K562 (cell line): ENCODE measurements at regions not wholly inside any gene's neighbourhood (a gene's known extent, or its start where the extent isn't known, plus 50 kb on each side); places are given as distances from the start of the nearest gene placed in this dataset.

Experiments used
- ATAC-seq: fragments of 200-7000 bp; cut with Tn5 transposase; 3 replicates; pipeline ENCODE4 v1.9.1; 2020; ENCODE audit warnings: moderate library complexity
- BruUV-seq: library from RNA; stranded (reverse); fragments of 400-500 nt; replicated peaks from 2 replicates; lab custom pipeline; 2021; lab: Mats Ljungman, UMichigan
- CTCF ChIA-PET: fragments of 300-600 bp; formaldehyde crosslinking; extraction: SDS; loops from one replicate; lab custom pipeline; 2021; ENCODE audit warnings: low intra/inter-chr PET ratio; lab: Yijun Ruan, JAX
- POLR2A ChIA-PET: fragments of 300-600, 350-650 bp; sonication (Branson Sonifier 250); formaldehyde crosslinking; extraction: SDS; loops from one replicate; lab custom pipeline; 2021; ENCODE audit warnings: antibody characterized with exemption, inconsistent platforms; lab: Yijun Ruan, JAX
- DNase-seq, 4 experiments: peaks; one replicate each; pipeline versions ENCODE4 v3.0.0 to v3.0.0-alpha.2; 2011 to 2018; ENCODE audit warnings: low spot score in 3 of 4, mixed read lengths in 3 of 4; ENCODE audit errors: extremely low read depth in 1 of 4
- FAIRE-seq: peaks from 2 replicates; lab custom pipeline; 2011; peaks lifted over from hg19 to GRCh38; lab: Jason Lieb, UNC
- H2AFZ ChIP-seq: 2 replicates; pipeline ENCODE4 v1.6.0; 2011; ENCODE audit warnings: low read depth, low read length, control low read depth, inconsistent platforms
- H3K27ac ChIP-seq: fragments of 200-600 bp; 3 replicates; pipeline ENCODE4 v1.8.0; 2011; ENCODE audit warnings: low read depth, mild to moderate bottlenecking, control low read depth, inconsistent platforms, low read length, moderate library complexity, mixed read lengths; ENCODE audit errors: extremely low read depth
- H3K27me3 ChIP-seq, 2 experiments: fragments of 300-600 bp in 1 of 2; 2 replicates in 1 of 2; 3 replicates in 1 of 2; pipeline versions ENCODE4 v1.6.0 to v1.8.0; 2011; ENCODE audit warnings: inconsistent platforms in 2 of 2, low read length in 2 of 2, mild to moderate bottlenecking in 1 of 2, mixed read lengths in 1 of 2, moderate library complexity in 1 of 2; ENCODE audit not compliant: control insufficient read depth in 2 of 2, insufficient read depth in 2 of 2
- H3K36me3 ChIP-seq: fragments of 300-600 bp; 3 replicates; pipeline ENCODE4 v1.8.0; 2011; ENCODE audit warnings: mild to moderate bottlenecking, low read length, inconsistent platforms; ENCODE audit not compliant: control insufficient read depth, insufficient read depth
- H3K4me1 ChIP-seq, 2 experiments: fragments of 200-600 bp in 1 of 2; replicated peaks in 1 of 2; 2 replicates in 1 of 2; 3 replicates in 1 of 2; pipeline versions ENCODE4 v1.5.1 to v1.8.0; 2011; ENCODE audit warnings: inconsistent platforms in 2 of 2, low read length in 2 of 2, mild to moderate bottlenecking in 1 of 2, mixed read lengths in 1 of 2, moderate library complexity in 1 of 2; ENCODE audit not compliant: control insufficient read depth in 2 of 2, insufficient read depth in 2 of 2
- H3K4me2 ChIP-seq: 2 replicates; pipeline ENCODE4 v1.6.1; 2011; ENCODE audit warnings: low read length, control low read depth, inconsistent platforms, mixed read lengths; ENCODE audit not compliant: insufficient read depth
- H3K4me3 ChIP-seq: fragments of 200-600 bp; sonication (generic), shearing (Covaris generic); 2 replicates; pipeline ENCODE4 v1.5.1; 2016; ENCODE audit warnings: control low read depth, inconsistent platforms
- H3K79me2 ChIP-seq: fragments of 200-600 bp; 3 replicates; pipeline ENCODE4 v1.8.0; 2011; ENCODE audit warnings: low read length, inconsistent platforms; ENCODE audit not compliant: control insufficient read depth, insufficient read depth
- H3K9ac ChIP-seq, 2 experiments: 2 replicates each; pipeline versions ENCODE4 v1.6.0 to v1.6.1; 2011; ENCODE audit warnings: low read depth in 2 of 2, low read length in 2 of 2, control low read depth in 1 of 2, inconsistent platforms in 1 of 2, mild to moderate bottlenecking in 1 of 2, mixed read lengths in 1 of 2; ENCODE audit not compliant: insufficient read depth in 1 of 2
- H3K9me1 ChIP-seq: one replicate; pipeline ENCODE4 v1.6.0; 2011; ENCODE audit warnings: inconsistent platforms, mild to moderate bottlenecking, low read length, moderate library complexity; ENCODE audit not compliant: control insufficient read depth, insufficient read depth
- H3K9me3 ChIP-seq: replicated peaks from 2 replicates; pipeline ENCODE4 v1.5.1; 2011; ENCODE audit warnings: low read depth, low read length, inconsistent platforms; ENCODE audit not compliant: control insufficient read depth, insufficient read depth
- H4K20me1 ChIP-seq: replicated peaks from 2 replicates; pipeline ENCODE4 v1.6.1; 2011; ENCODE audit warnings: low read length, inconsistent platforms, mixed read lengths; ENCODE audit not compliant: control insufficient read depth, insufficient read depth
- PHF20 ChIP-seq: fragments of 450-650 bp; IDR thresholded peaks from 2 replicates; pipeline ENCODE4 v1.6.1; 2018; ENCODE audit not compliant: partially characterized antibody
- SNIP1 ChIP-seq: fragments of 450-650 bp; IDR thresholded peaks from 2 replicates; pipeline ENCODE4 v1.7.1; 2017; ENCODE audit warnings: low read depth, mild to moderate bottlenecking
- TAF15 ChIP-seq: fragments of 200-400 bp; formaldehyde crosslinking; IDR thresholded peaks from 2 replicates; pipeline ENCODE4 v1.6.1; 2017; ENCODE audit warnings: mild to moderate bottlenecking, low read depth, low read length, moderate library complexity
- ZBTB7A ChIP-seq: IDR thresholded peaks from 2 replicates; pipeline ENCODE4 v1.6.1; 2011; ENCODE audit warnings: low read depth, mild to moderate bottlenecking, low read length, moderate library complexity, borderline replicate concordance; ENCODE audit not compliant: control insufficient read depth
- ZNF197 ChIP-seq: fragments of 200-800 bp; sonication (Bioruptor generic); IDR thresholded peaks from 2 replicates; pipeline ENCODE4 v1.6.1; 2016; ENCODE audit warnings: low read depth, missing genetic modification characterization, missing compliant biosample characterization
- ZNF24 ChIP-seq: fragments of 450-650 bp; IDR thresholded peaks from 2 replicates; pipeline ENCODE4 v1.6.1; 2016
- ZNF431 ChIP-seq: sonication (generic); formaldehyde crosslinking; IDR thresholded peaks from 2 replicates; pipeline ENCODE4 v1.8.0; 2022; ENCODE audit warnings: mild to moderate bottlenecking, missing genetic modification reagents
- ZNF561 ChIP-seq: fragments of 450-650 bp; formaldehyde crosslinking; conservative IDR thresholded peaks from 2 replicates; pipeline ENCODE4 v1.4.0; 2020; ENCODE audit warnings: mild to moderate bottlenecking, moderate library complexity
- WGBS: fragments of 100-300 bp; shearing (Covaris generic); methylation state at CpG from one replicate; pipeline ENCODE4 v1.1.6; 2016; ENCODE audit warnings: low coverage, mixed read lengths; ENCODE audit not compliant: insufficient coverage; ENCODE audit errors: missing lambda C conversion rate; 5-methylcytosine and 5-hydroxymethylcytosine counted together
- in situ Hi-C: fragments of 300-500 bp; cut with MboI; formaldehyde crosslinking; loops from 4 replicates; pipeline ENCODE4 v1.15.0; 2018; ENCODE audit warnings: inconsistent platforms, mixed read lengths
- intact Hi-C: fragments of 100-400 bp; cut with micrococcal nuclease; formaldehyde crosslinking; loops from 2 replicates; pipeline ENCODE4 v1.14.2; 2022
- TF ChIP-seq, protein P1 (sequence below): fragments of 450-650 bp; formaldehyde crosslinking; IDR thresholded peaks from 2 replicates; pipeline ENCODE4 v1.4.0; 2020; ENCODE audit warnings: mild to moderate bottlenecking, mixed read lengths
- TF ChIP-seq, protein P2 (sequence below): fragments of 450-650 bp; IDR thresholded peaks from 2 replicates; pipeline ENCODE4 v1.6.1; 2017; ENCODE audit warnings: antibody characterized with exemption, mild to moderate bottlenecking
- TF ChIP-seq, protein P3 (sequence below): fragments of 250-450 bp; sonication (Bioruptor Pico); IDR thresholded peaks from 2 replicates; pipeline ENCODE4 v1.5.0; 2020; ENCODE audit warnings: mild to moderate bottlenecking, borderline replicate concordance

DNA sequence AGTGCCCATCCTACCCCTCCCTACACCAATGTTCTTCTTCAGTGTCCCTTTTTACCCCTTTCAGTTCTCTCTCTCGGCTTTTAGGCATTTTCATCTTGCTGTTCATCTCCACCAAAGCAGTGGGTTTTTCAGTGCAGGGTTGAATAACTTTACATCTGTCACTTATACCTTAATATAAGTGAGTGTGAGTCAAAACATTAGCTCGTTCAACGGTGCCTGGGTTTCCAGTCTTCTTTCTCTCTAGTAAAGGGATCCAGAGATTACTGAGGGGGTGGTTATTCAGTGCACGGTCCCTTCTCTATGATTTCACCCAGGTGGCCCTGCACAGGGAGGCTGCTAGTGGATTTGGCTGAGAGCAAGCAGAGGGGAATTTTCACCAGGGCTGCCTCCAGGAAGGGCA is 210.6 kb upstream of the CDH5 start (continued):
- TF ChIP-seq, protein P1, sequence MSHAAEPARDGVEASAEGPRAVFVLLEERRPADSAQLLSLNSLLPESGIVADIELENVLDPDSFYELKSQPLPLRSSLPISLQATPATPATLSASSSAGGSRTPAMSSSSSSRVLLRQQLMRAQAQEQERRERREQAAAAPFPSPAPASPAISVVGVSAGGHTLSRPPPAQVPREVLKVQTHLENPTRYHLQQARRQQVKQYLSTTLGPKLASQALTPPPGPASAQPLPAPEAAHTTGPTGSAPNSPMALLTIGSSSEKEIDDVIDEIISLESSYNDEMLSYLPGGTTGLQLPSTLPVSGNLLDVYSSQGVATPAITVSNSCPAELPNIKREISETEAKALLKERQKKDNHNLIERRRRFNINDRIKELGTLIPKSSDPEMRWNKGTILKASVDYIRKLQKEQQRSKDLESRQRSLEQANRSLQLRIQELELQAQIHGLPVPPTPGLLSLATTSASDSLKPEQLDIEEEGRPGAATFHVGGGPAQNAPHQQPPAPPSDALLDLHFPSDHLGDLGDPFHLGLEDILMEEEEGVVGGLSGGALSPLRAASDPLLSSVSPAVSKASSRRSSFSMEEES (CRISPR knock-in tag): no peak
- no peak for TF ChIP-seq ZNF24
- TF ChIP-seq SNIP1: no peak
- no peak for TF ChIP-seq TAF15
- TF ChIP-seq, all 486 proteins: peak for 0

DNA sequence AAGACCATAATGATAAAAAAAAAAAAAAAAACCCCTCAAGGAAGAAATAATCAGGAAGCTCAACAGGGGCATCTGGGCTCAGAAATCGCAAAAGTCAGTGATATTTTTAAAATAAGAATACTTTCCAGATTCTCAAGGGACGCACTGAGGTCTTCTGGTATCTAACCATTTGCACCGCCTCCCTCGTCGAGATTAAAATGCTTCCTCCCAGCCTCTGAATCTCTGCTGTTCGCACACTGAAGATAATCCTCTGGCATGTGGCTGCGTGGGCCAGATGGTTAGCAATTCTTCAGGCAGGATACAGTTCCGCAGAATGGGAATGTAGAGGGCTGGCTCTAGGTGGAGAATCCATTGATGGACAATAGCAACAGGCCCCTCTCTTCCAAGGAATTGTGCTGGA is 211.7 kb upstream of the CDH5 start:
- BruUV-seq: no TSS peak
- no peak overlapping the region for H3K4me2 ChIP-seq
- H2AFZ ChIP-seq: no peak overlapping the region
- intact Hi-C loops: no loop called here
- ChIA-PET POLR2A (no interaction called here), CTCF (no interaction called here)
- WGBS: under 1% methylated on average over 8 of the region's 8 CpGs
- ATAC-seq (no peak), DNase-seq (no peak), FAIRE-seq (no peak)
- in situ Hi-C loops: no loop called here
- no peak overlapping the region for H3K9ac ChIP-seq
- H3K79me2 ChIP-seq: no peaks in the 10 kb centered on the region
- no peaks in the 10 kb centered on the region for H3K36me3 ChIP-seq
- no peaks in the 10 kb centered on the region for H3K9me3 ChIP-seq
- H3K9me1 ChIP-seq: no peaks in the 10 kb centered on the region
- no peak overlapping the region for H3K27ac ChIP-seq
- H3K4me1 ChIP-seq: no peaks in the 10 kb centered on the region
- no peaks in the 10 kb centered on the region for H3K27me3 ChIP-seq
- no peaks in the 10 kb centered on the region; the same call in 1 of the 2 replicates for H4K20me1 ChIP-seq
- H3K4me3 ChIP-seq: no peak overlapping the region
- TF ChIP-seq ZNF197 (CRISPR knock-in tag): no peak
- TF ChIP-seq ZBTB7A: no peak
- TF ChIP-seq PHF20: no peak
- TF ChIP-seq ZNF431 (CRISPR knock-in tag): no peak
- TF ChIP-seq, protein P2, sequence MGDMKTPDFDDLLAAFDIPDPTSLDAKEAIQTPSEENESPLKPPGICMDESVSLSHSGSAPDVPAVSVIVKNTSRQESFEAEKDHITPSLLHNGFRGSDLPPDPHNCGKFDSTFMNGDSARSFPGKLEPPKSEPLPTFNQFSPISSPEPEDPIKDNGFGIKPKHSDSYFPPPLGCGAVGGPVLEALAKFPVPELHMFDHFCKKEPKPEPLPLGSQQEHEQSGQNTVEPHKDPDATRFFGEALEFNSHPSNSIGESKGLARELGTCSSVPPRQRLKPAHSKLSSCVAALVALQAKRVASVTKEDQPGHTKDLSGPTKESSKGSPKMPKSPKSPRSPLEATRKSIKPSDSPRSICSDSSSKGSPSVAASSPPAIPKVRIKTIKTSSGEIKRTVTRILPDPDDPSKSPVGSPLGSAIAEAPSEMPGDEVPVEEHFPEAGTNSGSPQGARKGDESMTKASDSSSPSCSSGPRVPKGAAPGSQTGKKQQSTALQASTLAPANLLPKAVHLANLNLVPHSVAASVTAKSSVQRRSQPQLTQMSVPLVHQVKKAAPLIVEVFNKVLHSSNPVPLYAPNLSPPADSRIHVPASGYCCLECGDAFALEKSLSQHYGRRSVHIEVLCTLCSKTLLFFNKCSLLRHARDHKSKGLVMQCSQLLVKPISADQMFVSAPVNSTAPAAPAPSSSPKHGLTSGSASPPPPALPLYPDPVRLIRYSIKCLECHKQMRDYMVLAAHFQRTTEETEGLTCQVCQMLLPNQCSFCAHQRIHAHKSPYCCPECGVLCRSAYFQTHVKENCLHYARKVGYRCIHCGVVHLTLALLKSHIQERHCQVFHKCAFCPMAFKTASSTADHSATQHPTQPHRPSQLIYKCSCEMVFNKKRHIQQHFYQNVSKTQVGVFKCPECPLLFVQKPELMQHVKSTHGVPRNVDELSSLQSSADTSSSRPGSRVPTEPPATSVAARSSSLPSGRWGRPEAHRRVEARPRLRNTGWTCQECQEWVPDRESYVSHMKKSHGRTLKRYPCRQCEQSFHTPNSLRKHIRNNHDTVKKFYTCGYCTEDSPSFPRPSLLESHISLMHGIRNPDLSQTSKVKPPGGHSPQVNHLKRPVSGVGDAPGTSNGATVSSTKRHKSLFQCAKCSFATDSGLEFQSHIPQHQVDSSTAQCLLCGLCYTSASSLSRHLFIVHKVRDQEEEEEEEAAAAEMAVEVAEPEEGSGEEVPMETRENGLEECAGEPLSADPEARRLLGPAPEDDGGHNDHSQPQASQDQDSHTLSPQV: no peak
- TF ChIP-seq, protein P3, sequence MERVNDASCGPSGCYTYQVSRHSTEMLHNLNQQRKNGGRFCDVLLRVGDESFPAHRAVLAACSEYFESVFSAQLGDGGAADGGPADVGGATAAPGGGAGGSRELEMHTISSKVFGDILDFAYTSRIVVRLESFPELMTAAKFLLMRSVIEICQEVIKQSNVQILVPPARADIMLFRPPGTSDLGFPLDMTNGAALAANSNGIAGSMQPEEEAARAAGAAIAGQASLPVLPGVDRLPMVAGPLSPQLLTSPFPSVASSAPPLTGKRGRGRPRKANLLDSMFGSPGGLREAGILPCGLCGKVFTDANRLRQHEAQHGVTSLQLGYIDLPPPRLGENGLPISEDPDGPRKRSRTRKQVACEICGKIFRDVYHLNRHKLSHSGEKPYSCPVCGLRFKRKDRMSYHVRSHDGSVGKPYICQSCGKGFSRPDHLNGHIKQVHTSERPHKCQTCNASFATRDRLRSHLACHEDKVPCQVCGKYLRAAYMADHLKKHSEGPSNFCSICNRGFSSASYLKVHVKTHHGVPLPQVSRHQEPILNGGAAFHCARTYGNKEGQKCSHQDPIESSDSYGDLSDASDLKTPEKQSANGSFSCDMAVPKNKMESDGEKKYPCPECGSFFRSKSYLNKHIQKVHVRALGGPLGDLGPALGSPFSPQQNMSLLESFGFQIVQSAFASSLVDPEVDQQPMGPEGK (CRISPR knock-in tag): no peak
- no peak for TF ChIP-seq ZNF561
